PC-9 (cell line): ENCODE measurements at regions not wholly inside any gene's neighbourhood (a gene's known extent, or its start where the extent isn't known, plus 50 kb on each side); places are given as distances from the start of the nearest gene placed in this dataset.

Source experiments
- CTCF ChIP-seq: fragments of 200-600 bp; sonication (generic); conservative IDR thresholded peaks from 2 replicates; pipeline ENCODE4 v1.6.1; 2017; ENCODE audit warnings: mixed run types, antibody characterized with exemption, mild to moderate bottlenecking, moderate library complexity
- EZH2 ChIP-seq: fragments of 200-600 bp; sonication (generic); IDR thresholded peaks from 2 replicates; pipeline ENCODE4 v1.8.0; 2017; ENCODE audit warnings: antibody characterized with exemption, low read depth

- TF ChIP-seq EZH2 (no peak), CTCF (no peak)
Measured at GRCh38 chr18:44569391-44570055, 111.2 kb upstream of the SETBP1 start.
